ENCODE measurements at regions not wholly inside any gene's neighbourhood (a gene's known extent, or its start where the extent isn't known, plus 50 kb on each side); places are given as distances from the start of the nearest gene placed in this dataset.

DNA sequence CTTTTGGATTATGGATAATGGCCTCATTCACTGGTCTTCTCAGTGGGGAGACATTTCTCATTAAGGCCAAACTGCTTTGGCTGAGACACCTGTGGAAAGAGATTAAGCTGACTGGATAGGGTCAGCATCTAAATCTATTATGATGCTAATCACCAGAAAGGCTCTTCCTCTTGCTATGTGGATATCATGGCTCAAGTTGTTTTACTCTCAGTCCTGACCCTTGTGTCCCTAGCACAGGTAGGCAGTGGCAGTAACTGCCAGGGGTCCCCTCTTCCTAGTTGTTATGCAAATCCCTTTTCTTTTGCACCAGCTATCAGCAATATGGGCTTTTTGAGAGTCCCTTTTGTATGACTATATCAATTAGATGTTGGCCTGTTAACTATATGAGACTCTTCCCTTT lies 335.7 kb upstream of the PLET1 start:
- ChIA-PET POLR2A (ENCODE audit: unreplicated experiment) (no interaction called here), CTCF (no interaction called here)
- no peaks in the 10 kb centered on the region for H3K9me1 ChIP-seq (ENCODE audit: insufficient read depth, low read length)
- no peak overlapping the region for H2AFZ ChIP-seq (replicated peaks; ENCODE audit: low read length, poor library complexity)
- H2BK120ac ChIP-seq (ENCODE audit: low read depth, low read length) = no peak overlapping the region
- H3K27me3 ChIP-seq (ENCODE audit: control insufficient read depth, insufficient read depth, low read length) = no peaks in the 10 kb centered on the region
- H4K8ac ChIP-seq (ENCODE audit: low read depth in 2 of 2, low read length in 2 of 2) = no peak overlapping the region
- no peak for DNase-seq
- no peak overlapping the region for H4K91ac ChIP-seq (ENCODE audit: insufficient read depth, low read depth, low read length)
- no peak overlapping the region for H3K14ac ChIP-seq (replicated peaks; ENCODE audit: low read depth, low read length)
- H3K36me3 ChIP-seq (ENCODE audit: control insufficient read depth, insufficient read depth, low read length) = no peaks in the 10 kb centered on the region
- no peaks in the 10 kb centered on the region for H3K4me1 ChIP-seq (ENCODE audit: control insufficient read depth, insufficient read depth, low read length)
- no peaks in the 10 kb centered on the region for H4K20me1 ChIP-seq (ENCODE audit: insufficient read depth, low read length)
- H3K4ac ChIP-seq (ENCODE audit: low read depth, low read length) = no peak overlapping the region
- intact Hi-C loops (cut with micrococcal nuclease) (no loop called here), in situ Hi-C loops (cut with MboI; ENCODE audit: low sequenced_read_pairs) (no loop called here), dilution Hi-C loops (cut with HindIII; ENCODE audit: low sequenced_read_pairs, unreplicated experiment) (no loop called here)
- H3K18ac ChIP-seq (ENCODE audit: low read depth, low read length) = no peak overlapping the region
- H3K56ac ChIP-seq (ENCODE audit: extremely low read depth, insufficient read depth, low read length) = no peak overlapping the region
- no peak overlapping the region for H3K4me3 ChIP-seq (ENCODE audit: insufficient read depth, low read depth, low read length)
- no peaks in the 10 kb centered on the region for H3K79me1 ChIP-seq (ENCODE audit: low read depth in 1 of 2, low read length in 2 of 2)
- H2BK15ac ChIP-seq (ENCODE audit: low read depth, low read length) = no peak overlapping the region
- H2BK20ac ChIP-seq (ENCODE audit: low read depth, low read length) = no peak overlapping the region
- H3K27ac ChIP-seq (ENCODE audit: insufficient read depth, low read length) = no peak overlapping the region
- no peak overlapping the region for H2BK5ac ChIP-seq (ENCODE audit: low read depth, low read length, poor library complexity, severe bottlenecking)
- H3K4me2 ChIP-seq (ENCODE audit: low read depth, low read length) = no peak overlapping the region
- ATAC-seq (ENCODE audit: low read depth) = no peak
- H3K9me3 ChIP-seq (ENCODE audit: control insufficient read depth, insufficient read depth, low read length) = no peaks in the 10 kb centered on the region
- no peak overlapping the region for H2AK9ac ChIP-seq (replicated peaks; ENCODE audit: low read depth, low read length, poor library complexity)
- H2AK5ac ChIP-seq (ENCODE audit: low read depth, low read length) = no peak overlapping the region
- no peak overlapping the region for H4K5ac ChIP-seq (ENCODE audit: low read depth, low read length)
- TF ChIP-seq FOS (IDR thresholded peaks at IDR 0.05; ENCODE audit: low read depth, low read length) = no peak
- TF ChIP-seq RAD21 (IDR thresholded peaks at IDR 0.05; ENCODE audit: low read length) = no peak
- TF ChIP-seq BHLHE40 (IDR thresholded peaks at IDR 0.05; ENCODE audit: low read depth, low read length) = no peak
- no peak for TF ChIP-seq USF2 (IDR thresholded peaks at IDR 0.05; ENCODE audit: low read depth, low read length)
- no peak for TF ChIP-seq MAFK (IDR thresholded peaks at IDR 0.05; ENCODE audit: low read depth, low read length)
- TF ChIP-seq POLR2A (IDR thresholded peaks at IDR 0.05; ENCODE audit: low read depth, low read length) = no peak
- TF ChIP-seq MAZ (IDR thresholded peaks at IDR 0.05; ENCODE audit: borderline replicate concordance, low read depth, low read length) = no peak
- TF ChIP-seq RCOR1 (IDR thresholded peaks at IDR 0.05; ENCODE audit: insufficient replicate concordance, low read length) = no peak
- TF ChIP-seq, protein P1, sequence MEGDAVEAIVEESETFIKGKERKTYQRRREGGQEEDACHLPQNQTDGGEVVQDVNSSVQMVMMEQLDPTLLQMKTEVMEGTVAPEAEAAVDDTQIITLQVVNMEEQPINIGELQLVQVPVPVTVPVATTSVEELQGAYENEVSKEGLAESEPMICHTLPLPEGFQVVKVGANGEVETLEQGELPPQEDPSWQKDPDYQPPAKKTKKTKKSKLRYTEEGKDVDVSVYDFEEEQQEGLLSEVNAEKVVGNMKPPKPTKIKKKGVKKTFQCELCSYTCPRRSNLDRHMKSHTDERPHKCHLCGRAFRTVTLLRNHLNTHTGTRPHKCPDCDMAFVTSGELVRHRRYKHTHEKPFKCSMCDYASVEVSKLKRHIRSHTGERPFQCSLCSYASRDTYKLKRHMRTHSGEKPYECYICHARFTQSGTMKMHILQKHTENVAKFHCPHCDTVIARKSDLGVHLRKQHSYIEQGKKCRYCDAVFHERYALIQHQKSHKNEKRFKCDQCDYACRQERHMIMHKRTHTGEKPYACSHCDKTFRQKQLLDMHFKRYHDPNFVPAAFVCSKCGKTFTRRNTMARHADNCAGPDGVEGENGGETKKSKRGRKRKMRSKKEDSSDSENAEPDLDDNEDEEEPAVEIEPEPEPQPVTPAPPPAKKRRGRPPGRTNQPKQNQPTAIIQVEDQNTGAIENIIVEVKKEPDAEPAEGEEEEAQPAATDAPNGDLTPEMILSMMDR (conservative IDR thresholded peaks at IDR 0.05; ENCODE audit: low read depth, low read length) = no peak
- no peak for TF ChIP-seq NFE2L2 (IDR thresholded peaks at IDR 0.05; ENCODE audit: low read depth, low read length)
- no peak for TF ChIP-seq CHD1 (IDR thresholded peaks at IDR 0.05; ENCODE audit: low read depth, low read length)
- TF ChIP-seq, protein P2, sequence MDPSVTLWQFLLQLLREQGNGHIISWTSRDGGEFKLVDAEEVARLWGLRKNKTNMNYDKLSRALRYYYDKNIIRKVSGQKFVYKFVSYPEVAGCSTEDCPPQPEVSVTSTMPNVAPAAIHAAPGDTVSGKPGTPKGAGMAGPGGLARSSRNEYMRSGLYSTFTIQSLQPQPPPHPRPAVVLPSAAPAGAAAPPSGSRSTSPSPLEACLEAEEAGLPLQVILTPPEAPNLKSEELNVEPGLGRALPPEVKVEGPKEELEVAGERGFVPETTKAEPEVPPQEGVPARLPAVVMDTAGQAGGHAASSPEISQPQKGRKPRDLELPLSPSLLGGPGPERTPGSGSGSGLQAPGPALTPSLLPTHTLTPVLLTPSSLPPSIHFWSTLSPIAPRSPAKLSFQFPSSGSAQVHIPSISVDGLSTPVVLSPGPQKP (IDR thresholded peaks at IDR 0.05; ENCODE audit: borderline replicate concordance, low read depth, low read length) = no peak
- TF ChIP-seq MXI1 (IDR thresholded peaks at IDR 0.05; ENCODE audit: borderline replicate concordance, low read depth, low read length) = no peak
- no peak for TF ChIP-seq RFX5 (IDR thresholded peaks at IDR 0.05; ENCODE audit: low read depth, low read length)
- TF ChIP-seq CEBPB (IDR thresholded peaks at IDR 0.05; ENCODE audit: low read depth, low read length) = no peak
- TF ChIP-seq SMC3 (IDR thresholded peaks at IDR 0.05; ENCODE audit: low read depth, low read length) = no peak
- H3K23ac ChIP-seq (ENCODE audit: low read depth, low read length) = no peak overlapping the region
- no TSS peak for BruUV-seq (replicated peaks)
- no peak overlapping the region for H3K9ac ChIP-seq (ENCODE audit: low read depth, low read length)
